ENCODE measurements at regions not wholly inside any gene's neighbourhood (a gene's known extent, or its start where the extent isn't known, plus 50 kb on each side); places are given as distances from the start of the nearest gene placed in this dataset.

- H3K4me2 ChIP-seq, result no peak overlapping the region
- no peak overlapping the region for H2AFZ ChIP-seq
- H3K4me1 Mint-ChIP-seq, result no peaks in the 10 kb centered on the region
- H3F3A ChIP-seq (replicated peaks; ENCODE audit: low read depth), result no peaks in the 10 kb centered on the region
- no peak overlapping the region for H3K4me3 ChIP-seq
- peaks cover 25% of the 10 kb centered on the region for H3K36me3 Mint-ChIP-seq (ENCODE audit: low read depth)
- TF ChIP-seq EZH2 (IDR thresholded peaks at IDR 0.05; ENCODE audit: low read depth, unreplicated experiment) (no peak), POLR2AphosphoS5 (IDR thresholded peaks at IDR 0.05; ENCODE audit: low read depth) (no peak), JUNB (IDR thresholded peaks at IDR 0.05; ENCODE audit: unreplicated experiment) (no peak), NANOG (IDR thresholded peaks at IDR 0.05; ENCODE audit: borderline replicate concordance) (no peak), EZH2phosphoT487 (IDR thresholded peaks at IDR 0.05; ENCODE audit: unreplicated experiment) (no peak), ZNF331 (CRISPR knock-in tag; IDR thresholded peaks at IDR 0.05; ENCODE audit: low read depth) (no peak), CREB1 (CRISPR knock-in tag; IDR thresholded peaks at IDR 0.05; ENCODE audit: low read depth) (no peak), ZNF114 (CRISPR knock-in tag; IDR thresholded peaks at IDR 0.05) (no peak), STAT1 (IDR thresholded peaks at IDR 0.05; ENCODE audit: unreplicated experiment) (no peak)
- TF ChIP-seq, protein P1, sequence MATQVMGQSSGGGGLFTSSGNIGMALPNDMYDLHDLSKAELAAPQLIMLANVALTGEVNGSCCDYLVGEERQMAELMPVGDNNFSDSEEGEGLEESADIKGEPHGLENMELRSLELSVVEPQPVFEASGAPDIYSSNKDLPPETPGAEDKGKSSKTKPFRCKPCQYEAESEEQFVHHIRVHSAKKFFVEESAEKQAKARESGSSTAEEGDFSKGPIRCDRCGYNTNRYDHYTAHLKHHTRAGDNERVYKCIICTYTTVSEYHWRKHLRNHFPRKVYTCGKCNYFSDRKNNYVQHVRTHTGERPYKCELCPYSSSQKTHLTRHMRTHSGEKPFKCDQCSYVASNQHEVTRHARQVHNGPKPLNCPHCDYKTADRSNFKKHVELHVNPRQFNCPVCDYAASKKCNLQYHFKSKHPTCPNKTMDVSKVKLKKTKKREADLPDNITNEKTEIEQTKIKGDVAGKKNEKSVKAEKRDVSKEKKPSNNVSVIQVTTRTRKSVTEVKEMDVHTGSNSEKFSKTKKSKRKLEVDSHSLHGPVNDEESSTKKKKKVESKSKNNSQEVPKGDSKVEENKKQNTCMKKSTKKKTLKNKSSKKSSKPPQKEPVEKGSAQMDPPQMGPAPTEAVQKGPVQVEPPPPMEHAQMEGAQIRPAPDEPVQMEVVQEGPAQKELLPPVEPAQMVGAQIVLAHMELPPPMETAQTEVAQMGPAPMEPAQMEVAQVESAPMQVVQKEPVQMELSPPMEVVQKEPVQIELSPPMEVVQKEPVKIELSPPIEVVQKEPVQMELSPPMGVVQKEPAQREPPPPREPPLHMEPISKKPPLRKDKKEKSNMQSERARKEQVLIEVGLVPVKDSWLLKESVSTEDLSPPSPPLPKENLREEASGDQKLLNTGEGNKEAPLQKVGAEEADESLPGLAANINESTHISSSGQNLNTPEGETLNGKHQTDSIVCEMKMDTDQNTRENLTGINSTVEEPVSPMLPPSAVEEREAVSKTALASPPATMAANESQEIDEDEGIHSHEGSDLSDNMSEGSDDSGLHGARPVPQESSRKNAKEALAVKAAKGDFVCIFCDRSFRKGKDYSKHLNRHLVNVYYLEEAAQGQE (IDR thresholded peaks at IDR 0.05; ENCODE audit: unreplicated experiment), result no peak
- TF ChIP-seq, protein P2, sequence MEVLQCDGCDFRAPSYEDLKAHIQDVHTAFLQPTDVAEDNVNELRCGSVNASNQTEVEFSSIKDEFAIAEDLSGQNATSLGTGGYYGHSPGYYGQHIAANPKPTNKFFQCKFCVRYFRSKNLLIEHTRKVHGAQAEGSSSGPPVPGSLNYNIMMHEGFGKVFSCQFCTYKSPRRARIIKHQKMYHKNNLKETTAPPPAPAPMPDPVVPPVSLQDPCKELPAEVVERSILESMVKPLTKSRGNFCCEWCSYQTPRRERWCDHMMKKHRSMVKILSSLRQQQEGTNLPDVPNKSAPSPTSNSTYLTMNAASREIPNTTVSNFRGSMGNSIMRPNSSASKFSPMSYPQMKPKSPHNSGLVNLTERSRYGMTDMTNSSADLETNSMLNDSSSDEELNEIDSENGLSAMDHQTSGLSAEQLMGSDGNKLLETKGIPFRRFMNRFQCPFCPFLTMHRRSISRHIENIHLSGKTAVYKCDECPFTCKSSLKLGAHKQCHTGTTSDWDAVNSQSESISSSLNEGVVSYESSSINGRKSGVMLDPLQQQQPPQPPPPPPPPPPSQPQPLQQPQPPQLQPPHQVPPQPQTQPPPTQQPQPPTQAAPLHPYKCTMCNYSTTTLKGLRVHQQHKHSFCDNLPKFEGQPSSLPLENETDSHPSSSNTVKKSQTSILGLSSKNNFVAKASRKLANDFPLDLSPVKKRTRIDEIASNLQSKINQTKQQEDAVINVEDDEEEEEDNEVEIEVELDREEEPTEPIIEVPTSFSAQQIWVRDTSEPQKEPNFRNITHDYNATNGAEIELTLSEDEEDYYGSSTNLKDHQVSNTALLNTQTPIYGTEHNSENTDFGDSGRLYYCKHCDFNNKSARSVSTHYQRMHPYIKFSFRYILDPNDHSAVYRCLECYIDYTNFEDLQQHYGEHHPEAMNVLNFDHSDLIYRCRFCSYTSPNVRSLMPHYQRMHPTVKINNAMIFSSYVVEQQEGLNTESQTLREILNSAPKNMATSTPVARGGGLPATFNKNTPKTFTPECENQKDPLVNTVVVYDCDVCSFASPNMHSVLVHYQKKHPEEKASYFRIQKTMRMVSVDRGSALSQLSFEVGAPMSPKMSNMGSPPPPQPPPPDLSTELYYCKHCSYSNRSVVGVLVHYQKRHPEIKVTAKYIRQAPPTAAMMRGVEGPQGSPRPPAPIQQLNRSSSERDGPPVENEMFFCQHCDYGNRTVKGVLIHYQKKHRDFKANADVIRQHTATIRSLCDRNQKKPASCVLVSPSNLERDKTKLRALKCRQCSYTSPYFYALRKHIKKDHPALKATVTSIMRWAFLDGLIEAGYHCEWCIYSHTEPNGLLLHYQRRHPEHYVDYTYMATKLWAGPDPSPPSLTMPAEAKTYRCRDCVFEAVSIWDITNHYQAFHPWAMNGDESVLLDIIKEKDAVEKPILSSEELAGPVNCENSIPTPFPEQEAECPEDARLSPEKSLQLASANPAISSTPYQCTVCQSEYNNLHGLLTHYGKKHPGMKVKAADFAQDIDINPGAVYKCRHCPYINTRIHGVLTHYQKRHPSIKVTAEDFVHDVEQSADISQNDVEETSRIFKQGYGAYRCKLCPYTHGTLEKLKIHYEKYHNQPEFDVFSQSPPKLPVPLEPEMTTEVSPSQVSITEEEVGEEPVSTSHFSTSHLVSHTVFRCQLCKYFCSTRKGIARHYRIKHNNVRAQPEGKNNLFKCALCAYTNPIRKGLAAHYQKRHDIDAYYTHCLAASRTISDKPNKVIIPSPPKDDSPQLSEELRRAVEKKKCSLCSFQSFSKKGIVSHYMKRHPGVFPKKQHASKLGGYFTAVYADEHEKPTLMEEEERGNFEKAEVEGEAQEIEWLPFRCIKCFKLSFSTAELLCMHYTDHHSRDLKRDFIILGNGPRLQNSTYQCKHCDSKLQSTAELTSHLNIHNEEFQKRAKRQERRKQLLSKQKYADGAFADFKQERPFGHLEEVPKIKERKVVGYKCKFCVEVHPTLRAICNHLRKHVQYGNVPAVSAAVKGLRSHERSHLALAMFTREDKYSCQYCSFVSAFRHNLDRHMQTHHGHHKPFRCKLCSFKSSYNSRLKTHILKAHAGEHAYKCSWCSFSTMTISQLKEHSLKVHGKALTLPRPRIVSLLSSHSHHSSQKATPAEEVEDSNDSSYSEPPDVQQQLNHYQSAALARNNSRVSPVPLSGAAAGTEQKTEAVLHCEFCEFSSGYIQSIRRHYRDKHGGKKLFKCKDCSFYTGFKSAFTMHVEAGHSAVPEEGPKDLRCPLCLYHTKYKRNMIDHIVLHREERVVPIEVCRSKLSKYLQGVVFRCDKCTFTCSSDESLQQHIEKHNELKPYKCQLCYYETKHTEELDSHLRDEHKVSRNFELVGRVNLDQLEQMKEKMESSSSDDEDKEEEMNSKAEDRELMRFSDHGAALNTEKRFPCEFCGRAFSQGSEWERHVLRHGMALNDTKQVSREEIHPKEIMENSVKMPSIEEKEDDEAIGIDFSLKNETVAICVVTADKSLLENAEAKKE (CRISPR knock-in tag; IDR thresholded peaks at IDR 0.05), result no peak
- TF ChIP-seq, protein P3, sequence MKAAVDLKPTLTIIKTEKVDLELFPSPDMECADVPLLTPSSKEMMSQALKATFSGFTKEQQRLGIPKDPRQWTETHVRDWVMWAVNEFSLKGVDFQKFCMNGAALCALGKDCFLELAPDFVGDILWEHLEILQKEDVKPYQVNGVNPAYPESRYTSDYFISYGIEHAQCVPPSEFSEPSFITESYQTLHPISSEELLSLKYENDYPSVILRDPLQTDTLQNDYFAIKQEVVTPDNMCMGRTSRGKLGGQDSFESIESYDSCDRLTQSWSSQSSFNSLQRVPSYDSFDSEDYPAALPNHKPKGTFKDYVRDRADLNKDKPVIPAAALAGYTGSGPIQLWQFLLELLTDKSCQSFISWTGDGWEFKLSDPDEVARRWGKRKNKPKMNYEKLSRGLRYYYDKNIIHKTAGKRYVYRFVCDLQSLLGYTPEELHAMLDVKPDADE (IDR thresholded peaks at IDR 0.05), result no peak
- TF ChIP-seq, protein P4, sequence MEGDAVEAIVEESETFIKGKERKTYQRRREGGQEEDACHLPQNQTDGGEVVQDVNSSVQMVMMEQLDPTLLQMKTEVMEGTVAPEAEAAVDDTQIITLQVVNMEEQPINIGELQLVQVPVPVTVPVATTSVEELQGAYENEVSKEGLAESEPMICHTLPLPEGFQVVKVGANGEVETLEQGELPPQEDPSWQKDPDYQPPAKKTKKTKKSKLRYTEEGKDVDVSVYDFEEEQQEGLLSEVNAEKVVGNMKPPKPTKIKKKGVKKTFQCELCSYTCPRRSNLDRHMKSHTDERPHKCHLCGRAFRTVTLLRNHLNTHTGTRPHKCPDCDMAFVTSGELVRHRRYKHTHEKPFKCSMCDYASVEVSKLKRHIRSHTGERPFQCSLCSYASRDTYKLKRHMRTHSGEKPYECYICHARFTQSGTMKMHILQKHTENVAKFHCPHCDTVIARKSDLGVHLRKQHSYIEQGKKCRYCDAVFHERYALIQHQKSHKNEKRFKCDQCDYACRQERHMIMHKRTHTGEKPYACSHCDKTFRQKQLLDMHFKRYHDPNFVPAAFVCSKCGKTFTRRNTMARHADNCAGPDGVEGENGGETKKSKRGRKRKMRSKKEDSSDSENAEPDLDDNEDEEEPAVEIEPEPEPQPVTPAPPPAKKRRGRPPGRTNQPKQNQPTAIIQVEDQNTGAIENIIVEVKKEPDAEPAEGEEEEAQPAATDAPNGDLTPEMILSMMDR (conservative IDR thresholded peaks at IDR 0.05; ENCODE audit: low read depth in 2 of 2), result no peak
- no peaks in the 10 kb centered on the region for H4K20me1 ChIP-seq (replicated peaks; ENCODE audit: insufficient read depth)
- DNase-seq (ENCODE audit: low spot score) (no peak), ATAC-seq (no peak)
- peaks cover 29% of the 10 kb centered on the region for H3K9me3 Mint-ChIP-seq
- H3K27me3 ChIP-seq (ENCODE audit: insufficient read depth), result no peaks in the 10 kb centered on the region
- H3K4me3 Mint-ChIP-seq, result no peak overlapping the region
- peaks cover 3% of the 10 kb centered on the region; the same call in 1 of the 2 replicates for H3K9me2 ChIP-seq (ENCODE audit: insufficient read depth)
- H3K79me2 ChIP-seq (replicated peaks; ENCODE audit: insufficient read depth), result no peaks in the 10 kb centered on the region
- H3K27ac ChIP-seq (ENCODE audit: low read depth), result no peak overlapping the region
- H3K27me3 Mint-ChIP-seq (ENCODE audit: insufficient read depth, low read depth, poor library complexity), result peaks cover 2% of the 10 kb centered on the region
- H3K27ac Mint-ChIP-seq, result no peak overlapping the region
- no peaks in the 10 kb centered on the region for H3K4me1 ChIP-seq (ENCODE audit: insufficient read depth)
- no peaks in the 10 kb centered on the region for H3K36me3 ChIP-seq (ENCODE audit: insufficient read depth)
Measured at GRCh38 chr6:115363379-115363778, 697.3 kb downstream of the FRK start.

Measured in GM23338 (cell line).